IMR-90 (cell line): ENCODE measurements at regions not wholly inside any gene's neighbourhood (a gene's known extent, or its start where the extent isn't known, plus 50 kb on each side); places are given as distances from the start of the nearest gene placed in this dataset.

Experiments used
- CEBPB ChIP-seq: IDR thresholded peaks from 2 replicates; pipeline ENCODE4 v1.6.1; 2012; ENCODE audit warnings: low read depth, low read length, improper control_type of control experiment
- CTCF ChIP-seq: conservative IDR thresholded peaks from 2 replicates; pipeline ENCODE4 v1.5.1; 2012; ENCODE audit warnings: mild to moderate bottlenecking, low read depth, low read length, improper control_type of control experiment
- MAZ ChIP-seq: IDR thresholded peaks from 2 replicates; pipeline ENCODE4 v1.6.1; 2012; ENCODE audit warnings: low read depth, mild to moderate bottlenecking, low read length, improper control_type of control experiment, moderate library complexity, borderline replicate concordance
- POLR2A ChIP-seq: IDR thresholded peaks from 2 replicates; pipeline ENCODE4 v1.6.1; 2012; ENCODE audit warnings: mild to moderate bottlenecking, low read depth, low read length
- RAD21 ChIP-seq: IDR thresholded peaks from 2 replicates; pipeline ENCODE4 v1.6.1; 2012; ENCODE audit warnings: low read length, improper control_type of control experiment
- SMC3 ChIP-seq: fragments of 150-350 bp; IDR thresholded peaks from 2 replicates; pipeline ENCODE4 v1.6.1; 2016; ENCODE audit warnings: low read depth, mild to moderate bottlenecking, antibody characterized with exemption, low read length, moderate library complexity
- USF2 ChIP-seq: fragments of 150-350 bp; IDR thresholded peaks from 2 replicates; pipeline ENCODE4 v1.6.1; 2017; ENCODE audit warnings: mild to moderate bottlenecking, antibody characterized with exemption, low read length, low read depth

- TF ChIP-seq CTCF (no peak), POLR2A (no peak), RAD21 (no peak), SMC3 (no peak), USF2 (no peak), MAZ (no peak), CEBPB (no peak)
Observed at GRCh38 chr2:212930556-212931260, 220.7 kb downstream of the IKZF2 start.
